ENCODE measurements at regions not wholly inside any gene's neighbourhood (a gene's known extent, or its start where the extent isn't known, plus 50 kb on each side); places are given as distances from the start of the nearest gene placed in this dataset.

- DNase-seq (ENCODE audit: extremely low read depth, low read depth) = no peak
- no peak overlapping the region for H3K4me3 ChIP-seq (replicated peaks; ENCODE audit: low read depth, low read length)
- TF ChIP-seq CTCF (IDR thresholded peaks at IDR 0.05; ENCODE audit: low read depth, low read length, missing control alignments) = no peak
Measured at GRCh38 chr14:58705066-58705465, 67.3 kb downstream of the DACT1 start.

- H3K4me3 ChIP-seq (replicated peaks; ENCODE audit: low read depth, low read length) = no peak overlapping the region
- DNase-seq (ENCODE audit: extremely low read depth, low read depth) = no peak
- TF ChIP-seq CTCF (IDR thresholded peaks at IDR 0.05; ENCODE audit: low read depth, low read length, missing control alignments) = no peak
Measured at GRCh38 chr14:58707949-58708348, 70.2 kb downstream of the DACT1 start.

GRCh38 chr14:58709949-58710348, 72.2 kb downstream of the DACT1 start:
- no peak for DNase-seq (ENCODE audit: extremely low read depth, low read depth)
- H3K4me3 ChIP-seq (replicated peaks; ENCODE audit: low read depth, low read length) = no peak overlapping the region
- no peak for TF ChIP-seq CTCF (IDR thresholded peaks at IDR 0.05; ENCODE audit: low read depth, low read length, missing control alignments)

- DNase-seq (ENCODE audit: extremely low read depth, low read depth) = no peak
- no peak for TF ChIP-seq CTCF (IDR thresholded peaks at IDR 0.05; ENCODE audit: low read depth, low read length, missing control alignments)
Measured at GRCh38 chr14:58711382-58711781, 73.6 kb downstream of the DACT1 start.

GRCh38 chr14:58712357-58712756, 74.6 kb downstream of the DACT1 start:
- no peak for TF ChIP-seq CTCF (IDR thresholded peaks at IDR 0.05; ENCODE audit: low read depth, low read length, missing control alignments)
- no peak for DNase-seq (ENCODE audit: extremely low read depth, low read depth)
- no peak overlapping the region for H3K4me3 ChIP-seq (replicated peaks; ENCODE audit: low read depth, low read length)

More at GRCh38 chr14:58711382-58711781, 73.6 kb downstream of the DACT1 start:
- H3K4me3 ChIP-seq (replicated peaks; ENCODE audit: low read depth, low read length) = no peak overlapping the region

GRCh38 chr14:58713677-58714076, 75.9 kb downstream of the DACT1 start:
- no peak overlapping the region for H3K4me3 ChIP-seq (replicated peaks; ENCODE audit: low read depth, low read length)
- no peak for DNase-seq (ENCODE audit: extremely low read depth, low read depth)
- no peak for TF ChIP-seq CTCF (IDR thresholded peaks at IDR 0.05; ENCODE audit: low read depth, low read length, missing control alignments)

- TF ChIP-seq CTCF (IDR thresholded peaks at IDR 0.05; ENCODE audit: low read depth, low read length, missing control alignments) = no peak
- H3K4me3 ChIP-seq (replicated peaks; ENCODE audit: low read depth, low read length) = no peak overlapping the region
- no peak for DNase-seq (ENCODE audit: extremely low read depth, low read depth)
Measured at GRCh38 chr14:58716706-58717105, 78.9 kb downstream of the DACT1 start.
